H1 (cell line): ENCODE measurements at regions not wholly inside any gene's neighbourhood (a gene's known extent, or its start where the extent isn't known, plus 50 kb on each side); places are given as distances from the start of the nearest gene placed in this dataset.

Source experiments
- CTCF ChIA-PET: fragments of 300-600 bp; sonication (Branson Sonifier 250); formaldehyde crosslinking; loops from one replicate; lab custom pipeline; 2021; ENCODE audit not compliant: partially characterized antibody; lab: Charles Lee
- POLR2A ChIA-PET: fragments of 300-600 bp; sonication (Branson Sonifier 250); formaldehyde crosslinking; loops from one replicate; lab custom pipeline; 2021; ENCODE audit warnings: inconsistent platforms; ENCODE audit not compliant: partially characterized antibody; lab: Charles Lee
- DNase-seq, 2 experiments: peaks; one replicate each; pipeline versions ENCODE4 v3.0.0 to v3.0.0-alpha.2; 2010 to 2022; ENCODE audit warnings: low spot score in 2 of 2, low read depth in 1 of 2, mixed read lengths in 1 of 2
- FAIRE-seq: peaks from 2 replicates; lab custom pipeline; 2011; peaks lifted over from hg19 to GRCh38; lab: Jason Lieb, UNC
- H2AFZ ChIP-seq: 2 replicates; pipeline ENCODE4 v1.8.1; 2012; ENCODE audit warnings: low read length, inconsistent platforms
- H2AK5ac ChIP-seq: 2 replicates; pipeline ENCODE4 v1.6.1; 2013; ENCODE audit warnings: low read depth, low read length
- H2BK120ac ChIP-seq: replicated peaks from 2 replicates; pipeline ENCODE3; 2013; ENCODE audit warnings: low read depth, low read length, inconsistent platforms
- H2BK12ac ChIP-seq: 2 replicates; pipeline ENCODE4 v1.6.1; 2013; ENCODE audit warnings: low read depth, low read length
- H2BK15ac ChIP-seq: 2 replicates; pipeline ENCODE4 v1.6.1; 2013; ENCODE audit warnings: low read length
- H2BK20ac ChIP-seq: 2 replicates; pipeline ENCODE4 v1.6.1; 2013; ENCODE audit warnings: low read length
- H2BK5ac ChIP-seq: 2 replicates; pipeline ENCODE4 v1.6.1; 2013; ENCODE audit warnings: low read depth, low read length
- H3K14ac ChIP-seq: 2 replicates; pipeline ENCODE4 v1.6.1; 2013; ENCODE audit warnings: inconsistent platforms; ENCODE audit not compliant: insufficient read length
- H3K18ac ChIP-seq: 2 replicates; pipeline ENCODE4 v1.6.1; 2013; ENCODE audit warnings: low read length; ENCODE audit errors: extremely low read depth
- H3K23ac ChIP-seq: 2 replicates; pipeline ENCODE4 v1.6.1; 2013; ENCODE audit warnings: inconsistent platforms; ENCODE audit not compliant: insufficient read length
- H3K23me2 ChIP-seq: 2 replicates; pipeline ENCODE4 v1.6.1; 2013; ENCODE audit warnings: low read depth, low read length
- H3K27ac ChIP-seq: 2 replicates; pipeline ENCODE4 v1.6.1; 2011; ENCODE audit warnings: low read depth, low read length, inconsistent platforms
- H3K27me3 ChIP-seq, 4 experiments: replicated peaks in 1 of 4; 1 replicate in 1 of 4; 2 replicates in 3 of 4; pipeline versions ENCODE4 v1.6.1 to v1.8.1; 2011 to 2013; ENCODE audit warnings: low read length in 3 of 4, mild to moderate bottlenecking in 3 of 4, inconsistent platforms in 2 of 4, mixed read lengths in 2 of 4, moderate library complexity in 1 of 4; ENCODE audit not compliant: control insufficient read depth in 3 of 4, insufficient read depth in 3 of 4; ENCODE audit errors: extremely low read depth in 1 of 4
- H3K36me3 ChIP-seq, 4 experiments: 2 replicates each; pipeline versions ENCODE4 v1.6.1 to v1.8.1; 2011 to 2013; ENCODE audit warnings: mild to moderate bottlenecking in 4 of 4, low read length in 3 of 4, moderate library complexity in 2 of 4, control low read depth in 1 of 4, inconsistent platforms in 1 of 4; ENCODE audit not compliant: insufficient read depth in 4 of 4, control insufficient read depth in 2 of 4
- H3K4ac ChIP-seq: replicated peaks from 2 replicates; pipeline ENCODE3; 2013; ENCODE audit warnings: low read length, low read depth, mixed read lengths, inconsistent platforms; ENCODE audit not compliant: insufficient read length
- H3K4me1 ChIP-seq, 4 experiments: replicated peaks in 1 of 4; 1 replicate in 1 of 4; 2 replicates in 3 of 4; pipeline versions ENCODE4 v1.6.1 to v1.8.1; 2011 to 2013; ENCODE audit warnings: low read length in 3 of 4, inconsistent platforms in 2 of 4, mixed read lengths in 1 of 4; ENCODE audit not compliant: insufficient read depth in 4 of 4, control insufficient read depth in 3 of 4
- H3K4me2 ChIP-seq, 2 experiments: 2 replicates each; pipeline versions ENCODE4 v1.6.1 to v1.8.1; 2011 to 2013; ENCODE audit warnings: low read depth in 2 of 2, low read length in 2 of 2, control low read depth in 1 of 2, inconsistent platforms in 1 of 2, mild to moderate bottlenecking in 1 of 2; ENCODE audit not compliant: insufficient read depth in 1 of 2
- H3K4me3 ChIP-seq, 4 experiments: fragments of 200-600, 300-600 bp in 1 of 4; sonication (generic), shearing (Covaris generic), sonication (Bioruptor Twin) in 1 of 4; 2 replicates each; pipeline versions ENCODE4 v1.5.1 to v1.8.1; 2011 to 2016; ENCODE audit warnings: low read length in 4 of 4, low read depth in 3 of 4, control low read depth in 2 of 4, inconsistent platforms in 2 of 4, mild to moderate bottlenecking in 2 of 4, mixed read lengths in 1 of 4, moderate library complexity in 1 of 4; ENCODE audit not compliant: insufficient read depth in 2 of 4; ENCODE audit errors: extremely low read depth in 1 of 4
- H3K56ac ChIP-seq: replicated peaks from 2 replicates; pipeline ENCODE3; 2013; ENCODE audit warnings: low read depth, mild to moderate bottlenecking, mixed read lengths, low read length, inconsistent platforms; ENCODE audit not compliant: insufficient read length
- H3K79me1 ChIP-seq: 2 replicates; pipeline ENCODE4 v1.6.1; 2013; ENCODE audit warnings: low read depth, low read length, control low read depth
- H3K79me2 ChIP-seq, 2 experiments: 2 replicates each; pipeline versions ENCODE4 v1.6.1 to v1.8.1; 2012 to 2013; ENCODE audit warnings: low read length in 2 of 2, mild to moderate bottlenecking in 2 of 2, inconsistent platforms in 1 of 2; ENCODE audit not compliant: insufficient read depth in 2 of 2, control insufficient read depth in 1 of 2
- H3K9ac ChIP-seq, 4 experiments: replicated peaks in 1 of 4; 1 replicate in 1 of 4; 2 replicates in 3 of 4; pipeline versions ENCODE4 v1.6.1 to v1.8.1; 2011 to 2013; ENCODE audit warnings: low read depth in 3 of 4, low read length in 3 of 4, control low read depth in 2 of 4, mild to moderate bottlenecking in 2 of 4, moderate library complexity in 2 of 4, inconsistent platforms in 1 of 4; ENCODE audit errors: extremely low read depth in 1 of 4
- H3K9me3 ChIP-seq, 2 experiments: 2 replicates each; pipeline versions ENCODE4 v1.6.1 to v1.8.1; 2012 to 2013; ENCODE audit warnings: mild to moderate bottlenecking in 2 of 2, moderate library complexity in 2 of 2, control low read depth in 1 of 2, inconsistent platforms in 1 of 2, low read depth in 1 of 2, low read length in 1 of 2, mixed read lengths in 1 of 2; ENCODE audit not compliant: insufficient read depth in 2 of 2
- H4K20me1 ChIP-seq, 2 experiments: replicated peaks in 1 of 2; 2 replicates each; pipeline versions ENCODE3 to v1.8.1; 2011 to 2013; ENCODE audit warnings: inconsistent platforms in 2 of 2, low read length in 2 of 2, mild to moderate bottlenecking in 1 of 2; ENCODE audit not compliant: insufficient read depth in 2 of 2, control insufficient read depth in 1 of 2
- H4K5ac ChIP-seq: 2 replicates; pipeline ENCODE4 v1.6.1; 2013; ENCODE audit warnings: low read length, low read depth, mixed read lengths, inconsistent platforms; ENCODE audit not compliant: insufficient read length
- H4K8ac ChIP-seq: 2 replicates; pipeline ENCODE4 v1.8.0; 2013; ENCODE audit warnings: mild to moderate bottlenecking, moderate library complexity, low read length, inconsistent platforms; ENCODE audit not compliant: insufficient read depth; ENCODE audit errors: extremely low read depth
- H4K91ac ChIP-seq: replicated peaks from 2 replicates; pipeline ENCODE3; 2013; ENCODE audit warnings: low read length, mixed read lengths, inconsistent platforms; ENCODE audit not compliant: insufficient read length
- ASH2L ChIP-seq: fragments of 200-600, 300-600 bp; sonication (generic); IDR thresholded peaks from one replicate; pipeline ENCODE4 v1.7.1; 2017; ENCODE audit warnings: low read length
- ATF2 ChIP-seq: IDR thresholded peaks from 2 replicates; pipeline ENCODE4 v1.6.1; 2012; ENCODE audit warnings: low read length, inconsistent platforms
- BCL11A ChIP-seq, 2 experiments: IDR thresholded peaks; one replicate each; pipeline ENCODE4 v1.6.1; 2011; ENCODE audit warnings: low read depth in 2 of 2, low read length in 2 of 2, mild to moderate bottlenecking in 2 of 2
- BRCA1 ChIP-seq: IDR thresholded peaks from 2 replicates; pipeline ENCODE4 v1.6.1; 2012; ENCODE audit warnings: low read depth, low read length, improper control_type of control experiment
- CEBPB ChIP-seq: IDR thresholded peaks from 2 replicates; pipeline ENCODE4 v1.6.1; 2012; ENCODE audit warnings: low read depth, low read length
- CHD1 ChIP-seq: IDR thresholded peaks from 2 replicates; pipeline ENCODE4 v1.6.1; 2012; ENCODE audit warnings: low read depth, low read length, improper control_type of control experiment
- CHD2 ChIP-seq: IDR thresholded peaks from 2 replicates; pipeline ENCODE4 v1.6.1; 2012; ENCODE audit warnings: low read length, improper control_type of control experiment
- CREB1 ChIP-seq: IDR thresholded peaks from 2 replicates; pipeline ENCODE4 v1.6.1; 2012; ENCODE audit warnings: inconsistent platforms
- GABPA ChIP-seq: IDR thresholded peaks from 2 replicates; pipeline ENCODE4 v1.6.1; 2011; ENCODE audit warnings: mild to moderate bottlenecking, low read length, moderate library complexity, borderline replicate concordance; ENCODE audit not compliant: insufficient read depth
- JUND ChIP-seq: IDR thresholded peaks from 2 replicates; pipeline ENCODE4 v1.6.1; 2011; ENCODE audit warnings: mild to moderate bottlenecking, improper control_type of control experiment, low read length
- MAX ChIP-seq: IDR thresholded peaks from 2 replicates; pipeline ENCODE4 v1.6.1; 2012; ENCODE audit warnings: inconsistent platforms
- POLR2AphosphoS5 ChIP-seq: IDR thresholded peaks from 2 replicates; pipeline ENCODE4 v1.6.1; 2011; ENCODE audit warnings: low read depth, low read length
- SIN3A ChIP-seq, 2 experiments: IDR thresholded peaks in 1 of 2; conservative IDR thresholded peaks in 1 of 2; 2 replicates each; pipeline ENCODE4 v1.6.1; 2011 to 2012; ENCODE audit warnings: low read length in 2 of 2, improper control_type of control experiment in 1 of 2, low read depth in 1 of 2, mild to moderate bottlenecking in 1 of 2
- TAF1 ChIP-seq: IDR thresholded peaks from 2 replicates; pipeline ENCODE4 v1.6.1; 2011; ENCODE audit warnings: mild to moderate bottlenecking, low read depth, low read length
- WGBS, 2 experiments: shearing (Covaris generic) in 1 of 2; methylation state at CpG; one replicate each; pipeline versions ENCODE4 v1.1.6 to v1.1.7; 2013 to 2015; ENCODE audit warnings: low lambda C conversion rate in 2 of 2, mixed read lengths in 2 of 2, inconsistent platforms in 1 of 2, low coverage in 1 of 2, missing lambda C conversion rate in 1 of 2; ENCODE audit not compliant: insufficient replicate concordance in 2 of 2, insufficient coverage in 1 of 2, insufficient read length in 1 of 2; ENCODE audit errors: extremely low coverage in 1 of 2, missing lambda C conversion rate in 1 of 2; 5-methylcytosine and 5-hydroxymethylcytosine counted together

GRCh38 chr2:180717588-180717987 lies 262.8 kb upstream of the UBE2E3 start:
- Histone ChIP-seq H4K5ac (no peak overlapping the region), H3K23me2 (no peaks in the 10 kb centered on the region; the same call in 1 of the 2 replicates), H3K9me3 (no peaks in the 10 kb centered on the region), H2BK12ac (no peak overlapping the region), H4K8ac (no peak overlapping the region), H3K27ac (no peak overlapping the region), H3K79me2 (no peaks in the 10 kb centered on the region), H3K27me3 (no peaks in the 10 kb centered on the region), H4K20me1 (no peaks in the 10 kb centered on the region), H3K14ac (no peak overlapping the region), H2BK15ac (no peak overlapping the region), H4K91ac (no peak overlapping the region), H3K36me3 (no peaks in the 10 kb centered on the region), H2BK20ac (no peak overlapping the region), H3K23ac (no peak overlapping the region), H3K18ac (no peak overlapping the region), H3K4me3 (no peak overlapping the region), H3K4me2 (no peak overlapping the region), H2BK5ac (no peak overlapping the region), H3K79me1 (no peaks in the 10 kb centered on the region), H3K9ac (no peak overlapping the region), H3K4me1 (no peaks in the 10 kb centered on the region)
- FAIRE-seq (no peak), DNase-seq (no peak)
- POLR2A ChIA-PET, result no interaction called here
- no peak for TF ChIP-seq CREB1
- no peak for TF ChIP-seq GABPA
- no peak for TF ChIP-seq ASH2L
- TF ChIP-seq BRCA1, result no peak
- no peak for TF ChIP-seq ATF2
- no peak for TF ChIP-seq MAX
- no peak for TF ChIP-seq SIN3A (conservative IDR thresholded peaks at IDR 0.05 in 1 of 2, IDR thresholded peaks at IDR 0.05 in 1 of 2; ENCODE audit: low read depth in 1 of 2, low read length in 2 of 2)
- no peak for TF ChIP-seq POLR2AphosphoS5
- no peak for TF ChIP-seq JUND
- TF ChIP-seq CHD1, result no peak
- TF ChIP-seq CEBPB, result no peak
- TF ChIP-seq BCL11A (IDR thresholded peaks at IDR 0.05; ENCODE audit: low read depth in 2 of 2, low read length in 2 of 2), result no peak
- no peak for TF ChIP-seq TAF1
- TF ChIP-seq CHD2, result no peak
- TF ChIP-seq, all 59 proteins: peak for 0
- WGBS, 2 experiments, result 85% methylated on average over 3 of the region's 3 CpGs; no CpG with 5 or more reads in 1 of the 2 experiments
- Histone ChIP-seq H2AFZ (no peak overlapping the region), H3K4ac (no peak overlapping the region), H3K56ac (no peak overlapping the region), H2BK120ac (no peak overlapping the region), H2AK5ac (no peak overlapping the region)
- CTCF ChIA-PET, result interaction anchor here (1.2 kb wide), 1 partner anchor 40 kb away, joined by 3 read pairs; no protein-coding TSS in a partner anchor
